Neural cell (in vitro differentiated cells): ENCODE measurements at regions not wholly inside any gene's neighbourhood (a gene's known extent, or its start where the extent isn't known, plus 50 kb on each side); places are given as distances from the start of the nearest gene placed in this dataset.

Source experiments
- H2AFZ ChIP-seq: fragments of 200-600, 300-800 bp; sonication (generic), shearing (Covaris generic); 2 replicates; pipeline ENCODE4 v1.6.0; 2014; ENCODE audit warnings: low read depth, mild to moderate bottlenecking, antibody characterized with exemption, low read length, moderate library complexity
- H3F3A ChIP-seq: fragments of 200-600 bp; shearing (Covaris generic); 2 replicates; pipeline ENCODE4 v1.6.1; 2016; ENCODE audit warnings: mild to moderate bottlenecking, moderate library complexity, mixed read lengths, antibody characterized with exemption, low read length; ENCODE audit not compliant: insufficient read depth, poor library complexity, severe bottlenecking
- H3K27ac ChIP-seq: fragments of 200-600, 300-800 bp; sonication (generic), shearing (Covaris generic); 2 replicates; pipeline ENCODE4 v1.5.1; 2014; ENCODE audit warnings: mild to moderate bottlenecking, low read length, moderate library complexity
- H3K27me3 ChIP-seq: fragments of 300-800, 200-600 bp; sonication (generic), shearing (Covaris generic); 2 replicates; pipeline ENCODE4 v1.6.0; 2014; ENCODE audit warnings: mild to moderate bottlenecking, low read depth, low read length, moderate library complexity; ENCODE audit not compliant: insufficient read depth
- H3K36me3 ChIP-seq: fragments of 300-800, 200-600 bp; sonication (generic), shearing (Covaris generic); 2 replicates; pipeline ENCODE4 v1.5.1; 2014; ENCODE audit warnings: mild to moderate bottlenecking, antibody characterized with exemption, low read length, moderate library complexity; ENCODE audit not compliant: insufficient read depth
- H3K4me2 ChIP-seq: fragments of 300-800, 200-600 bp; sonication (generic), shearing (Covaris generic); 2 replicates; pipeline ENCODE4 v1.6.0; 2014; ENCODE audit warnings: mild to moderate bottlenecking, low read length
- H3K4me3 ChIP-seq: fragments of 300-800, 200-600 bp; sonication (generic), shearing (Covaris generic); 2 replicates; pipeline ENCODE4 v1.5.1; 2014; ENCODE audit warnings: mild to moderate bottlenecking, low read length, moderate library complexity
- H3K79me2 ChIP-seq: fragments of 200-600 bp; shearing (Covaris generic); replicated peaks from 2 replicates; pipeline ENCODE4 v1.6.0; 2014; ENCODE audit warnings: mild to moderate bottlenecking, low read length, moderate library complexity; ENCODE audit not compliant: insufficient read depth
- H3K9ac ChIP-seq: fragments of 300-800, 200-600 bp; sonication (generic), shearing (Covaris generic); 2 replicates; pipeline ENCODE4 v1.6.1; 2016; ENCODE audit warnings: mild to moderate bottlenecking, low read length, mixed read lengths
- H3K9me2 ChIP-seq: fragments of 200-600 bp; shearing (Covaris generic); 2 replicates; pipeline ENCODE4 v1.6.1; 2016; ENCODE audit warnings: mild to moderate bottlenecking, low read length, mixed read lengths; ENCODE audit not compliant: insufficient read depth
- H3K9me3 ChIP-seq: fragments of 200-600, 300-800 bp; sonication (generic), shearing (Covaris generic); 2 replicates; pipeline ENCODE4 v1.6.1; 2016; ENCODE audit warnings: mild to moderate bottlenecking, mixed run types, low read length, moderate library complexity, mixed read lengths
- H4K20me1 ChIP-seq: fragments of 200-600 bp; shearing (Covaris generic); 2 replicates; pipeline ENCODE4 v1.6.1; 2016; ENCODE audit warnings: mild to moderate bottlenecking, mixed run types; ENCODE audit not compliant: insufficient read depth
- EP300 ChIP-seq: fragments of 450-650 bp; conservative IDR thresholded peaks from 2 replicates; pipeline ENCODE4 v1.6.1; 2014; ENCODE audit warnings: antibody characterized with exemption, mild to moderate bottlenecking, moderate library complexity; ENCODE audit not compliant: poor library complexity, severe bottlenecking
- EZH2 ChIP-seq: fragments of 200-600, 300-800 bp; shearing (Covaris generic), sonication (generic); IDR thresholded peaks from 2 replicates; pipeline ENCODE4 v1.6.1; 2014; ENCODE audit warnings: antibody characterized with exemption, low read length, borderline replicate concordance, mild to moderate bottlenecking; ENCODE audit not compliant: insufficient read depth, poor library complexity, severe bottlenecking
- MXI1 ChIP-seq: fragments of 450-650 bp; conservative IDR thresholded peaks from 2 replicates; pipeline ENCODE4 v1.6.1; 2014; ENCODE audit warnings: antibody characterized with exemption, mild to moderate bottlenecking; ENCODE audit not compliant: poor library complexity, severe bottlenecking
- POLR2AphosphoS5 ChIP-seq: IDR thresholded peaks from 2 replicates; pipeline ENCODE4 v1.6.1; 2012
- RAD21 ChIP-seq: fragments of 450-650 bp; conservative IDR thresholded peaks from 2 replicates; pipeline ENCODE4 v1.6.1; 2014; ENCODE audit warnings: antibody characterized with exemption, mild to moderate bottlenecking, moderate library complexity
- SMC3 ChIP-seq: fragments of 450-650 bp; conservative IDR thresholded peaks from 2 replicates; pipeline ENCODE4 v1.6.1; 2014; ENCODE audit warnings: antibody characterized with exemption, mild to moderate bottlenecking, moderate library complexity; ENCODE audit not compliant: poor library complexity
- TAF1 ChIP-seq: IDR thresholded peaks from 2 replicates; pipeline ENCODE4 v1.6.1; 2012; ENCODE audit warnings: low read depth
- TF ChIP-seq, protein P1 (sequence below): IDR thresholded peaks from 2 replicates; pipeline ENCODE4 v1.6.1; 2012; ENCODE audit warnings: borderline replicate concordance
- TF ChIP-seq, protein P2 (sequence below): fragments of 450-650 bp; IDR thresholded peaks from 2 replicates; pipeline ENCODE4 v1.5.1; 2014; ENCODE audit warnings: antibody characterized with exemption, mild to moderate bottlenecking, moderate library complexity; ENCODE audit not compliant: poor library complexity, severe bottlenecking

DNA sequence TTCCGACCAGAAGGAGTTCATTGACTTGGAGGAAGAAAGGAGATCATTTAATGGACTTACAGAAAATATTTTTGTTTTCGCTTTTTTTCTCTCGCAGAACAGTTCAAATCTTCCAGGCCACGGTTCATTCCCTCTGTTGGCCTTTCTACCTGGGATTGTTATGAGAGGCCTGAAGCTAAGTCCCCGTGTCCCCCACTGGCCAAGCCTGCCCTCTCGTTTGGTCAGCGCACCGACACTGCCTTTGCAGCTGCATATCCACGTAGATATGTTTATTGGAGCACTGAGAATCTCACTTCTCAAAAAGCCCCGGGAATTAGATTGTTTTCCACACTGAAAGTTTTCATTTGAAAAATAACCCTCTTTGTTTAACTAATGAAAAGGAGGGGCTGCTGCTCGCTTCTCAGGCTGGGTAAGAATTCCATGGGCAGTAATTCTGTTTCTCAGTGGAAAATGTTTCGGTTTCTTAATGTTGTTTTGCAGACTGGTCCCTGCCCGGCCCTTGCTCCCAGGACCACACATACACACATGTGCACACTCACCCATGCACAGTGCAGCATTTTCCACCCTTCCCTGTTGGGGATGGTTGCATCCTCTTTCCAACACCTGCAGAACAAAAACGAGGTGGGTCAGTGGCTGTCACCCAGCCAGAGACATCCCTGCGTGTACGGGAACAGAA, 655.7 kb downstream of the BNC2 start:
- Histone ChIP-seq H3K36me3 (no peaks in the 10 kb centered on the region), H3K9me2 (no peaks in the 10 kb centered on the region), H4K20me1 (no peaks in the 10 kb centered on the region), H3K79me2 (no peaks in the 10 kb centered on the region), H3K27me3 (no peaks in the 10 kb centered on the region), H3K9me3 (no peaks in the 10 kb centered on the region), H3K4me3 (no peak overlapping the region), H3K4me2 (no peak overlapping the region), H3F3A (no peaks in the 10 kb centered on the region), H2AFZ (no peak overlapping the region), H3K9ac (no peak overlapping the region), H3K27ac (no peak overlapping the region)
- TF ChIP-seq RAD21 (no peak), POLR2AphosphoS5 (no peak), TAF1 (no peak), EP300 (no peak), MXI1 (no peak), SMC3 (no peak), EZH2 (no peak)
- TF ChIP-seq, protein P1, sequence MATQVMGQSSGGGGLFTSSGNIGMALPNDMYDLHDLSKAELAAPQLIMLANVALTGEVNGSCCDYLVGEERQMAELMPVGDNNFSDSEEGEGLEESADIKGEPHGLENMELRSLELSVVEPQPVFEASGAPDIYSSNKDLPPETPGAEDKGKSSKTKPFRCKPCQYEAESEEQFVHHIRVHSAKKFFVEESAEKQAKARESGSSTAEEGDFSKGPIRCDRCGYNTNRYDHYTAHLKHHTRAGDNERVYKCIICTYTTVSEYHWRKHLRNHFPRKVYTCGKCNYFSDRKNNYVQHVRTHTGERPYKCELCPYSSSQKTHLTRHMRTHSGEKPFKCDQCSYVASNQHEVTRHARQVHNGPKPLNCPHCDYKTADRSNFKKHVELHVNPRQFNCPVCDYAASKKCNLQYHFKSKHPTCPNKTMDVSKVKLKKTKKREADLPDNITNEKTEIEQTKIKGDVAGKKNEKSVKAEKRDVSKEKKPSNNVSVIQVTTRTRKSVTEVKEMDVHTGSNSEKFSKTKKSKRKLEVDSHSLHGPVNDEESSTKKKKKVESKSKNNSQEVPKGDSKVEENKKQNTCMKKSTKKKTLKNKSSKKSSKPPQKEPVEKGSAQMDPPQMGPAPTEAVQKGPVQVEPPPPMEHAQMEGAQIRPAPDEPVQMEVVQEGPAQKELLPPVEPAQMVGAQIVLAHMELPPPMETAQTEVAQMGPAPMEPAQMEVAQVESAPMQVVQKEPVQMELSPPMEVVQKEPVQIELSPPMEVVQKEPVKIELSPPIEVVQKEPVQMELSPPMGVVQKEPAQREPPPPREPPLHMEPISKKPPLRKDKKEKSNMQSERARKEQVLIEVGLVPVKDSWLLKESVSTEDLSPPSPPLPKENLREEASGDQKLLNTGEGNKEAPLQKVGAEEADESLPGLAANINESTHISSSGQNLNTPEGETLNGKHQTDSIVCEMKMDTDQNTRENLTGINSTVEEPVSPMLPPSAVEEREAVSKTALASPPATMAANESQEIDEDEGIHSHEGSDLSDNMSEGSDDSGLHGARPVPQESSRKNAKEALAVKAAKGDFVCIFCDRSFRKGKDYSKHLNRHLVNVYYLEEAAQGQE = no peak
- TF ChIP-seq, protein P2, sequence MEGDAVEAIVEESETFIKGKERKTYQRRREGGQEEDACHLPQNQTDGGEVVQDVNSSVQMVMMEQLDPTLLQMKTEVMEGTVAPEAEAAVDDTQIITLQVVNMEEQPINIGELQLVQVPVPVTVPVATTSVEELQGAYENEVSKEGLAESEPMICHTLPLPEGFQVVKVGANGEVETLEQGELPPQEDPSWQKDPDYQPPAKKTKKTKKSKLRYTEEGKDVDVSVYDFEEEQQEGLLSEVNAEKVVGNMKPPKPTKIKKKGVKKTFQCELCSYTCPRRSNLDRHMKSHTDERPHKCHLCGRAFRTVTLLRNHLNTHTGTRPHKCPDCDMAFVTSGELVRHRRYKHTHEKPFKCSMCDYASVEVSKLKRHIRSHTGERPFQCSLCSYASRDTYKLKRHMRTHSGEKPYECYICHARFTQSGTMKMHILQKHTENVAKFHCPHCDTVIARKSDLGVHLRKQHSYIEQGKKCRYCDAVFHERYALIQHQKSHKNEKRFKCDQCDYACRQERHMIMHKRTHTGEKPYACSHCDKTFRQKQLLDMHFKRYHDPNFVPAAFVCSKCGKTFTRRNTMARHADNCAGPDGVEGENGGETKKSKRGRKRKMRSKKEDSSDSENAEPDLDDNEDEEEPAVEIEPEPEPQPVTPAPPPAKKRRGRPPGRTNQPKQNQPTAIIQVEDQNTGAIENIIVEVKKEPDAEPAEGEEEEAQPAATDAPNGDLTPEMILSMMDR = no peak

DNA sequence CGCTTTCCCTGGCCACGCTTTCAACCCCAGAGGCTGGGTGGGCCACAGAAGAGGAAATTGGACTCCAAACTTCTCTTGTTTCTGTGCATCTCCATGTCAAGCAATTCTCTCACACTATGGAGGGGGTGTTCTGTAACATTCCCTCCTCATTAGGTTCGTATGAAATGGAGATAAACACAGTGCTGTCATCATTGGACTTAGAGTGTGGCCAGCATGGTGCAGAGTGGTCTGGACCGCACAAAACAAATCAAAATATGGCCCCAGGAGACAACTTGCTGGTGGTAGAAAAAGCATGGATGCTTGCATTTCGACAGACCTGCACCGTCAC, 655.2 kb downstream of the BNC2 start:
- no peak overlapping the region for H3K27ac ChIP-seq
- H4K20me1 ChIP-seq = no peaks in the 10 kb centered on the region
- no peaks in the 10 kb centered on the region for H3K36me3 ChIP-seq
- no peak for TF ChIP-seq MXI1
- TF ChIP-seq, protein P2 = no peak
- no peak for TF ChIP-seq EZH2
- no peak for TF ChIP-seq SMC3
- no peak for TF ChIP-seq RAD21
- TF ChIP-seq, protein P1 = no peak
- no peaks in the 10 kb centered on the region for H3K27me3 ChIP-seq
- no peaks in the 10 kb centered on the region for H3K9me2 ChIP-seq
- no peaks in the 10 kb centered on the region for H3F3A ChIP-seq
- no peak overlapping the region for H3K4me2 ChIP-seq
- no peaks in the 10 kb centered on the region for H3K9me3 ChIP-seq
- H3K4me3 ChIP-seq = no peak overlapping the region
- H3K9ac ChIP-seq = no peak overlapping the region
- H3K79me2 ChIP-seq = no peaks in the 10 kb centered on the region
- H2AFZ ChIP-seq = no peak overlapping the region
